HCT116 (cell line): ENCODE measurements at regions not wholly inside any gene's neighbourhood (a gene's known extent, or its start where the extent isn't known, plus 50 kb on each side); places are given as distances from the start of the nearest gene placed in this dataset.

Experiments used
- ATAC-seq: fragments of 200-7000 bp; cut with Tn5 transposase; 2 replicates; pipeline ENCODE4 v1.9.1; 2020; ENCODE audit warnings: mild to moderate bottlenecking, moderate library complexity
- BruUV-seq: library from RNA; stranded (reverse); fragments of 400-500 nt; replicated peaks from 2 replicates; lab custom pipeline; 2021; lab: Mats Ljungman, UMichigan
- CTCF ChIA-PET: fragments of 300-600 bp; sonication (Branson Sonifier 250); formaldehyde crosslinking; loops from one replicate; lab custom pipeline; 2021; ENCODE audit warnings: antibody characterized with exemption; lab: Charles Lee
- POLR2A ChIA-PET: fragments of 300-600, 350-600 bp; sonication (Branson Sonifier 250); formaldehyde crosslinking; loops from one replicate; lab custom pipeline; 2021; ENCODE audit warnings: antibody characterized with exemption; lab: Charles Lee
- RAD21 ChIA-PET, 2 experiments: fragments of 300-600 bp; sonication (Branson Sonifier 250); formaldehyde crosslinking; loops; one replicate each; lab custom pipeline; 2023; ENCODE audit warnings: low total read pairs in 2 of 2; ENCODE audit not compliant: uncharacterized antibody in 2 of 2, unreplicated experiment in 2 of 2, low non-redundant PET in 1 of 2; lab: Charles Lee
- DNase-seq: peaks from one replicate; pipeline ENCODE4 v3.0.0-alpha.2; 2010; ENCODE audit warnings: low read depth, low spot score
- H2AFZ ChIP-seq: fragments of 200-600 bp; shearing (Covaris generic), sonication (generic); 2 replicates; pipeline ENCODE4 v1.6.1; 2017; ENCODE audit warnings: low read depth, mixed run types, mixed read lengths, antibody characterized with exemption, low read length; ENCODE audit not compliant: poor library complexity, severe bottlenecking
- H3K27ac ChIP-seq: 2 replicates; pipeline ENCODE4 v1.5.1; 2012; ENCODE audit warnings: low read depth, low read length
- H3K27me3 ChIP-seq: fragments of 200-600 bp; sonication (generic); 2 replicates; pipeline ENCODE4 v1.6.1; 2016; ENCODE audit warnings: mixed run types, low read length, mixed read lengths; ENCODE audit not compliant: insufficient read depth
- H3K36me3 ChIP-seq, 2 experiments: fragments of 200-500 bp in 1 of 2; fragments of 200-600 bp in 1 of 2; sonication (Bioruptor generic) in 1 of 2; sonication (generic) in 1 of 2; 2 replicates each; pipeline versions ENCODE4 v1.5.1 to v1.6.1; 2014 to 2016; ENCODE audit warnings: low read length in 2 of 2, inconsistent platforms in 1 of 2, mixed read lengths in 1 of 2, mixed run types in 1 of 2; ENCODE audit not compliant: insufficient read depth in 2 of 2, control insufficient read depth in 1 of 2
- H3K4me1 ChIP-seq, 2 experiments: fragments of 200-600 bp in 1 of 2; sonication (generic) in 1 of 2; 2 replicates each; pipeline versions ENCODE4 v1.5.1 to v1.6.1; 2012 to 2017; ENCODE audit warnings: low read length in 2 of 2, inconsistent platforms in 1 of 2, mild to moderate bottlenecking in 1 of 2, mixed read lengths in 1 of 2, mixed run types in 1 of 2, moderate library complexity in 1 of 2; ENCODE audit not compliant: insufficient read depth in 2 of 2, control insufficient read depth in 1 of 2
- H3K4me2 ChIP-seq: fragments of 200-600 bp; sonication (generic); 2 replicates; pipeline ENCODE4 v1.6.1; 2017; ENCODE audit warnings: mixed run types, low read length, mixed read lengths
- H3K4me3 ChIP-seq, 2 experiments: fragments of 200-600 bp in 1 of 2; sonication (generic) in 1 of 2; replicated peaks in 1 of 2; 2 replicates each; pipeline ENCODE4 v1.5.1; 2011 to 2016; ENCODE audit warnings: low read length in 2 of 2, control low read depth in 1 of 2, low read depth in 1 of 2, mild to moderate bottlenecking in 1 of 2, mixed read lengths in 1 of 2, mixed run types in 1 of 2
- H3K79me2 ChIP-seq: fragments of 200-600 bp; sonication (generic); 2 replicates; pipeline ENCODE4 v1.6.1; 2017; ENCODE audit warnings: mild to moderate bottlenecking, mixed run types, low read length, moderate library complexity, mixed read lengths; ENCODE audit not compliant: insufficient read depth
- H3K9ac ChIP-seq: fragments of 200-600 bp; sonication (generic); 2 replicates; pipeline ENCODE4 v1.6.1; 2016; ENCODE audit warnings: low read length, mixed read lengths
- H3K9me2 ChIP-seq: fragments of 200-600 bp; sonication (generic), shearing (Covaris generic); 2 replicates; pipeline ENCODE4 v1.6.1; 2017; ENCODE audit warnings: mixed run types, mild to moderate bottlenecking, moderate library complexity; ENCODE audit not compliant: insufficient read depth
- H3K9me3 ChIP-seq, 2 experiments: fragments of 200-500 bp in 1 of 2; fragments of 200-600 bp in 1 of 2; sonication (Bioruptor generic) in 1 of 2; sonication (generic) in 1 of 2; 2 replicates each; pipeline ENCODE4 v1.6.1; 2014 to 2017; ENCODE audit warnings: low read length in 2 of 2, mixed read lengths in 2 of 2, inconsistent platforms in 1 of 2, low read depth in 1 of 2, mild to moderate bottlenecking in 1 of 2, mixed run types in 1 of 2, moderate library complexity in 1 of 2; ENCODE audit not compliant: control insufficient read depth in 1 of 2, insufficient read depth in 1 of 2
- H4K20me1 ChIP-seq: fragments of 200-600 bp; sonication (generic), shearing (Covaris generic); 2 replicates; pipeline ENCODE4 v1.6.1; 2017; ENCODE audit warnings: mixed run types, mild to moderate bottlenecking, moderate library complexity; ENCODE audit not compliant: insufficient read depth
- CEBPB ChIP-seq: IDR thresholded peaks from 2 replicates; pipeline ENCODE4 v1.6.1; 2012; ENCODE audit warnings: low read depth
- EGR1 ChIP-seq: IDR thresholded peaks from 2 replicates; pipeline ENCODE4 v1.6.1; 2012; ENCODE audit warnings: low read depth
- ELF1 ChIP-seq: IDR thresholded peaks from 2 replicates; pipeline ENCODE4 v1.6.1; 2012; ENCODE audit warnings: low read depth, borderline replicate concordance
- POLR2A ChIP-seq: IDR thresholded peaks from 2 replicates; pipeline ENCODE4 v1.7.0; 2011; ENCODE audit warnings: borderline replicate concordance; ENCODE audit not compliant: insufficient read depth, insufficient read length; ENCODE audit errors: extremely low read depth
- POLR2AphosphoS5 ChIP-seq: IDR thresholded peaks from 2 replicates; pipeline ENCODE4 v1.6.1; 2011; ENCODE audit warnings: mild to moderate bottlenecking, low read depth, low read length, moderate library complexity
- SIN3A ChIP-seq: IDR thresholded peaks from 2 replicates; pipeline ENCODE4 v1.6.1; 2012; ENCODE audit warnings: low read depth
- TCF7L2 ChIP-seq: IDR thresholded peaks from 2 replicates; pipeline ENCODE4 v1.7.0; 2011; ENCODE audit warnings: borderline replicate concordance, inconsistent platforms; ENCODE audit not compliant: insufficient read depth, insufficient read length; ENCODE audit errors: extremely low read depth
- YY1 ChIP-seq: IDR thresholded peaks from 2 replicates; pipeline ENCODE4 v1.6.1; 2011; ENCODE audit warnings: low read length, low read depth, moderate library complexity, mild to moderate bottlenecking; ENCODE audit not compliant: insufficient replicate concordance; ENCODE audit errors: extremely low read depth
- ZBTB33 ChIP-seq: IDR thresholded peaks from 2 replicates; pipeline ENCODE4 v1.6.1; 2011; ENCODE audit warnings: mild to moderate bottlenecking, low read length, moderate library complexity; ENCODE audit not compliant: insufficient replicate concordance; ENCODE audit errors: extremely low read depth
- ZFX ChIP-seq: fragments of 450-650 bp; IDR thresholded peaks from 2 replicates; pipeline ENCODE4 v1.6.1; 2017
- intact Hi-C: fragments of 100-400 bp; cut with micrococcal nuclease; formaldehyde crosslinking; loops from 2 replicates; pipeline ENCODE4 v1.10.0; 2022

GRCh38 chr13:109990296-109990695 lies 203.9 kb upstream of the IRS2 start:
- no peak overlapping the region for H3K9ac ChIP-seq
- ATAC-seq (no peak), DNase-seq (no peak)
- TF ChIP-seq EGR1 (0 out of 2 replicates have a peak, but pooled peaks have one; percentile 22), POLR2AphosphoS5 (no peak), ELF1 (no peak)
- H2AFZ ChIP-seq: no peak overlapping the region
- no TSS peak for BruUV-seq
- peak overlapping the region; percentile 1; the same call in 1 of the 2 replicates for H3K4me2 ChIP-seq
- no peaks in the 10 kb centered on the region for H3K79me2 ChIP-seq
- no peaks in the 10 kb centered on the region for H4K20me1 ChIP-seq
- peaks cover 0 to 11% of the 10 kb centered on the region in 2 experiments; a peak in 2 of 4 replicates for H3K4me1 ChIP-seq
- no peak overlapping the region for H3K27ac ChIP-seq
- CTCF ChIA-PET: no interaction called here
- no peaks in the 10 kb centered on the region for H3K27me3 ChIP-seq
- RAD21 ChIA-PET: no interaction called here
- H3K9me3 ChIP-seq: no peaks in the 10 kb centered on the region
- H3K36me3 ChIP-seq: no peaks in the 10 kb centered on the region
- no peak overlapping the region for H3K4me3 ChIP-seq
- intact Hi-C loops: no loop called here
- POLR2A ChIA-PET: no interaction called here
- no peaks in the 10 kb centered on the region for H3K9me2 ChIP-seq

- no peaks in the 10 kb centered on the region for H3K27me3 ChIP-seq
- H3K9me2 ChIP-seq: no peaks in the 10 kb centered on the region
- ATAC-seq (no peak), DNase-seq (no peak)
- no TSS peak for BruUV-seq
- H3K9ac ChIP-seq: no peak overlapping the region
- TF ChIP-seq SIN3A: no peak
- TF ChIP-seq ELF1: no peak
- no peak for TF ChIP-seq YY1
- TF ChIP-seq POLR2A: no peak
- TF ChIP-seq EGR1: no peak
- no peak for TF ChIP-seq TCF7L2
- no peak for TF ChIP-seq ZFX
- no peak for TF ChIP-seq ZBTB33
- no peak for TF ChIP-seq CEBPB
- no peak overlapping the region for H3K4me2 ChIP-seq
- no peaks in the 10 kb centered on the region for H4K20me1 ChIP-seq
- H3K27ac ChIP-seq: no peak overlapping the region
- intact Hi-C loops: no loop called here
- no peaks in the 10 kb centered on the region for H3K36me3 ChIP-seq
- no peaks in the 10 kb centered on the region for H3K79me2 ChIP-seq
- RAD21 ChIA-PET: no interaction called here
- H2AFZ ChIP-seq: no peak overlapping the region
- no peaks in the 10 kb centered on the region for H3K9me3 ChIP-seq
- POLR2A ChIA-PET: no interaction called here
- peaks cover 0 to 11% of the 10 kb centered on the region in 2 experiments; a peak in 2 of 4 replicates for H3K4me1 ChIP-seq
- H3K4me3 ChIP-seq: no peak overlapping the region
- CTCF ChIA-PET: no interaction called here
Measured at GRCh38 chr13:109989686-109990085, 203.3 kb upstream of the IRS2 start.
